ENCODE measurements at regions not wholly inside any gene's neighbourhood (a gene's known extent, or its start where the extent isn't known, plus 50 kb on each side); places are given as distances from the start of the nearest gene placed in this dataset.

- TF ChIP-seq CTCF (IDR thresholded peaks at IDR 0.05) (no peak), EZH2 (IDR thresholded peaks at IDR 0.05) (no peak), EZH2phosphoT487 (IDR thresholded peaks at IDR 0.05) (no peak)
These were observed 139.1 kb upstream of the SLC6A11 start for GRCh38 chr3:10676905-10677304.
